ENCODE measurements at regions not wholly inside any gene's neighbourhood (a gene's known extent, or its start where the extent isn't known, plus 50 kb on each side); places are given as distances from the start of the nearest gene placed in this dataset.

DNA sequence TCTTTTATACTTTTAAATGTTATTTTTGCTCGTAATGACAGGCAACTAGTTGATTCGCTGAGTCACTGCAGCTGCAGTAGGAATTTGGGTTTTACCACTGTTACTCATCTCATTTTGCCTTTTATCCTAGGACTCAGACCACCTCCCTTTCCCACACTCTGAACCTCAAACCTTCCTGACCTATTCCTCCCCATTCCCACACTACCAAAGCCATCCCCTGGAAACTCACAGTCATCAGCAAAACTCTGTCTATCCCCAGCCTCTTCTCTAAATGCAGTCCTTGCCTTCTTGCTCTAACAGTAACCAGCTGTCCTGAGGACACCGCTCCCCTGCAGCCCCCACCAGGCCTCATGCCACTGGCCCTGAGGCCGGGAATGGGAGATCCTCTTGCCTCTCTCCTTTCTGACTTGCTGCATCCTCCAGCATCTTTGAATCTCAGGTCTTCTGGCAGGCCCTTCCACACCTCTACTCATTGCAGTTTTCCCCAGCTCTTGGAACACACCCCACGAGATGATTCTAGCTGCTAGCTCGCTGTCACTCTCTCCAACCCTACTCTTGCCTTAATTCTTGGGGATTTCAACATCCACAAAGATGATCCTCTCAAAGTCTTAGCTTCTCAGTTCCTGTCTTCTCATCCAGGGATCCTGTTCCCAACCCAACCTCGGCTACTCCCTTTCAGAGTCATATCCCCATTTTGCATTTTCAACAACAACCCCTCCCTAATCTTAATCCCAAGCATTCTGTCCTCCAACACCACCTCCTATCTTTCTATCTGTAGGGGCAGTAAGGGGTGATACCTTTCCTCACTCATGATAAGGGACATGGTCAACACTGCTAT, 55.9 kb upstream of the C3orf80 start:
- no peak for DNase-seq (ENCODE audit: low spot score)

DNA sequence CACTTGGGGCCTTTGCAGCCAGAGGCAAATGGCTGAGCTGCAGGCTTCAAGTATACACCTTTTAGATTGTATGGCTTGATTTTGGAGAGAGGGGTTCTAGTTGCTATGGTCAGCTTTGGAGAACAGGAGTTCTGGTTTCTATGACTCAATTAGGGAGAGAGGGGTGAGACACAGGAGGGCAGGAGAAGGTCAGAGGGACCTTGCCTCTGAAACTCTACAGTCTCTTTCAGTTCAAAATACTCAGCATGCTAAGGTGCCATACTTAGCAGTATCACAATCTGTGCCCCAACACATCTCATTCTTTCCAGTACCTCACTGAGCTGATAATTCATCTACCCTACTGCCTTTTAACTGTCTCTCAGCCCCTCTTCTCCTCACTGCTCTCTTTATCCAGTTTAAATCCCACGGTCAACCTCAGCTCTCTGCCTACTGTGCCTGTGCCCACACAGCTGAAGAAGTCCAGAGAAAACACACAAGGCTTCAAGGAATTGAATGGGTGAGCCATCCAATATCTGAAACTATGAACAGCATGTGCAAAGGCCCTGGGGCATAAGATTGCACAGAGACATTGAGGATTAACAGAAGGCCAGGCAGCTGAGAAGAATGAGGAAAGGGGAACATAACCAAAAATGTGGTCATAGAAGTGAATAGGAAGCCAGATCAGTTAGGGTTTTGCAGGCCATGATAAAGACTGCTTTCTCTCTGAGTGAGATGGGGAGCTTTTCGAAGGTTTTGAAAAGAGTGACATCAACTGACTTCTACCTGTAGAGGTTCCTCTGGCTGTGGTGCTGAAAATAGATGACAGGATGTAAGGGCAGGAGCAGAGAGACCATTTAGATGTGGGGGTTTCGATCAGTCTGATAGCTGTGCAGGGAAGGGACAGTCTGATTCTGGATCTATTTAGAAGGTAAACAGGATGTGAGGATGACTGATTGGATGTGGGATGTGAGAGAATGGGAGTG, 54.5 kb upstream of the C3orf80 start:
- DNase-seq (ENCODE audit: low spot score): no peak

GRCh38 chr3:160171813-160172212, 53.4 kb upstream of the C3orf80 start:
- DNase-seq (ENCODE audit: low spot score): no peak

- DNase-seq (ENCODE audit: low spot score): no peak
These were observed 50.6 kb upstream of the C3orf80 start for GRCh38 chr3:160174621-160175020.

Measured in SK-N-DZ (cell line).